Vagina (tissue), 2 donors: ENCODE measurements at regions not wholly inside any gene's neighbourhood (a gene's known extent, or its start where the extent isn't known, plus 50 kb on each side); places are given as distances from the start of the nearest gene placed in this dataset.

Experiments
- DNase-seq, 2 donors: peaks; one replicate each; pipeline ENCODE4 v3.0.0-alpha.2; 2017; ENCODE audit errors: extremely low spot score in 2 of 2
- H3K27ac ChIP-seq: fragments of 200-600 bp; sonication (generic); one replicate; pipeline ENCODE4 v1.5.1; 2019
- H3K27me3 ChIP-seq: fragments of 200-600 bp; sonication (generic); one replicate; pipeline ENCODE4 v1.5.1; 2019
- H3K36me3 ChIP-seq, 2 donors: fragments of 200-600 bp; sonication (generic); one replicate each; pipeline ENCODE4 v1.5.1; 2017 to 2019
- H3K4me1 ChIP-seq: fragments of 200-600 bp; sonication (generic); one replicate; pipeline ENCODE4 v1.5.1; 2019
- H3K4me3 ChIP-seq, 2 donors: fragments of 200-600 bp; sonication (generic); 1 replicate in 1 of 2; 2 replicates in 1 of 2; pipeline ENCODE4 v1.5.1; 2016 to 2019
- H3K9me3 ChIP-seq: fragments of 200-600 bp; sonication (generic); one replicate; pipeline ENCODE4 v1.5.1; 2019
- POLR2A ChIP-seq, 2 donors: fragments of 450-650 bp; IDR thresholded peaks; one replicate each; pipeline ENCODE4 v1.6.1; 2017; ENCODE audit warnings: antibody characterized with exemption in 2 of 2, mild to moderate bottlenecking in 2 of 2, moderate library complexity in 2 of 2
- POLR2AphosphoS5 ChIP-seq, 2 donors: sonication (generic); formaldehyde crosslinking; IDR thresholded peaks; one replicate each; pipeline ENCODE4 v1.9.0; 2017; ENCODE audit warnings: antibody characterized with exemption in 2 of 2, mild to moderate bottlenecking in 2 of 2, low read depth in 1 of 2; ENCODE audit not compliant: insufficient read depth in 1 of 2
- intact Hi-C: fragments of 100-400 bp; cut with DNase I; formaldehyde crosslinking; loops from one replicate; pipeline ENCODE4 v1.15.1; 2023
- TF ChIP-seq, protein P1 (sequence below), 3 experiments: fragments of 450-650 bp in 2 of 3; fragments of 200-600 bp in 1 of 3; sonication (generic) in 1 of 3; IDR thresholded peaks; one replicate each; pipeline ENCODE4 v1.5.1; 2017 to 2019; ENCODE audit warnings: antibody characterized with exemption in 3 of 3, mild to moderate bottlenecking in 2 of 3, moderate library complexity in 2 of 3

- no peak for TF ChIP-seq POLR2A (IDR thresholded peaks at IDR 0.05)
- TF ChIP-seq POLR2AphosphoS5 (IDR thresholded peaks at IDR 0.05; ENCODE audit: insufficient read depth in 1 of 2, low read depth in 1 of 2) = no peak
- TF ChIP-seq, protein P1, sequence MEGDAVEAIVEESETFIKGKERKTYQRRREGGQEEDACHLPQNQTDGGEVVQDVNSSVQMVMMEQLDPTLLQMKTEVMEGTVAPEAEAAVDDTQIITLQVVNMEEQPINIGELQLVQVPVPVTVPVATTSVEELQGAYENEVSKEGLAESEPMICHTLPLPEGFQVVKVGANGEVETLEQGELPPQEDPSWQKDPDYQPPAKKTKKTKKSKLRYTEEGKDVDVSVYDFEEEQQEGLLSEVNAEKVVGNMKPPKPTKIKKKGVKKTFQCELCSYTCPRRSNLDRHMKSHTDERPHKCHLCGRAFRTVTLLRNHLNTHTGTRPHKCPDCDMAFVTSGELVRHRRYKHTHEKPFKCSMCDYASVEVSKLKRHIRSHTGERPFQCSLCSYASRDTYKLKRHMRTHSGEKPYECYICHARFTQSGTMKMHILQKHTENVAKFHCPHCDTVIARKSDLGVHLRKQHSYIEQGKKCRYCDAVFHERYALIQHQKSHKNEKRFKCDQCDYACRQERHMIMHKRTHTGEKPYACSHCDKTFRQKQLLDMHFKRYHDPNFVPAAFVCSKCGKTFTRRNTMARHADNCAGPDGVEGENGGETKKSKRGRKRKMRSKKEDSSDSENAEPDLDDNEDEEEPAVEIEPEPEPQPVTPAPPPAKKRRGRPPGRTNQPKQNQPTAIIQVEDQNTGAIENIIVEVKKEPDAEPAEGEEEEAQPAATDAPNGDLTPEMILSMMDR (IDR thresholded peaks at IDR 0.05) = no peak
- Histone ChIP-seq H3K27me3 (no peaks in the 10 kb centered on the region), H3K4me3 (no peak overlapping the region), H3K9me3 (no peaks in the 10 kb centered on the region), H3K27ac (no peak overlapping the region), H3K4me1 (no peaks in the 10 kb centered on the region), H3K36me3 (no peaks in the 10 kb centered on the region)
- no peak for DNase-seq
- intact Hi-C loops = no loop called here
These were observed 52.5 kb upstream of the BICC1 start for GRCh38 chr10:58460157-58460556.

DNA sequence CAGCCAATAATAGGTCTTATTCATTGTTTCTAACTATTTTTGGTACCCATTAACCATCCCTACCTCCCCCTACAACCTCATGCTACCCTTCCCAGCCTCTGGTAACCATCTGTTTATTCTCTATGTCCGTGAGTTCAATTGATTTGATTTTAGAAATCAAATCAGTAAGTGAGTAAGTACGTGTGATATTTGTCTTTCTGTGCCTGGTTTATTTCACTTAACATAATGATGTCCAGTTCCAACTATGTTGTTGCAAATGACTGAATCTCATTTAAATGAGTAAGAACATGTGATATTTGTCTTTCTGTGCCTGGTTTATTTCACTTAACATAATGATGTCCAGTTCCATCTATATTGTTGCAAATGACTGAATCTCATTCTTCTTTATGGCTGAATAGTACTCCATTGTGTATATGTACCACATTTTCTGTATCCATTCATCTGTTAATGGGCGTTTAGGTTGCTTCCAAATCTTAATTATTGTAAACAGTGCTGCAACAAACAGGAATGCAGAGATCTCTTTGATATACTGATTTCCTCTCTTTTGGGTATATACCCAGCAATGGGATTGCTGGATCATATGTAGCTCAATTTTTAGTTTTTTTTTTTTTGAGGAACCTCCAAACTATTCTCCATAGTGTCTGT, 49.7 kb upstream of the BICC1 start:
- Histone ChIP-seq H3K36me3 (no peaks in the 10 kb centered on the region), H3K4me1 (no peaks in the 10 kb centered on the region), H3K9me3 (no peaks in the 10 kb centered on the region), H3K4me3 (no peak overlapping the region), H3K27ac (no peak overlapping the region), H3K27me3 (no peaks in the 10 kb centered on the region)
- intact Hi-C loops = no loop called here
- TF ChIP-seq POLR2A (IDR thresholded peaks at IDR 0.05) (no peak), POLR2AphosphoS5 (IDR thresholded peaks at IDR 0.05; ENCODE audit: insufficient read depth in 1 of 2, low read depth in 1 of 2) (no peak)
- TF ChIP-seq, protein P1 (IDR thresholded peaks at IDR 0.05) = no peak
- DNase-seq = no peak
